Choroid plexus epithelial cell (primary cell): ENCODE measurements at regions not wholly inside any gene's neighbourhood (a gene's known extent, or its start where the extent isn't known, plus 50 kb on each side); places are given as distances from the start of the nearest gene placed in this dataset.
"Not testable (repeated sequence)": the region's sequence is repeated elsewhere in the genome, so short reads cannot be mapped to it uniquely, and the experiment has no call there.

Experiments
- DNase-seq: peaks from one replicate; pipeline ENCODE4 v3.0.0-alpha.2; 2010; ENCODE audit warnings: low read depth
- H3K4me3 ChIP-seq: 2 replicates; pipeline ENCODE4 v1.5.1; 2011; ENCODE audit warnings: low read depth, mild to moderate bottlenecking, control low read depth, low read length, moderate library complexity
- TF ChIP-seq, protein P1 (sequence below): conservative IDR thresholded peaks from 2 replicates; pipeline ENCODE4 v1.5.1; 2011; ENCODE audit warnings: low read depth, mild to moderate bottlenecking, control low read depth, inconsistent platforms, low read length, moderate library complexity

DNA sequence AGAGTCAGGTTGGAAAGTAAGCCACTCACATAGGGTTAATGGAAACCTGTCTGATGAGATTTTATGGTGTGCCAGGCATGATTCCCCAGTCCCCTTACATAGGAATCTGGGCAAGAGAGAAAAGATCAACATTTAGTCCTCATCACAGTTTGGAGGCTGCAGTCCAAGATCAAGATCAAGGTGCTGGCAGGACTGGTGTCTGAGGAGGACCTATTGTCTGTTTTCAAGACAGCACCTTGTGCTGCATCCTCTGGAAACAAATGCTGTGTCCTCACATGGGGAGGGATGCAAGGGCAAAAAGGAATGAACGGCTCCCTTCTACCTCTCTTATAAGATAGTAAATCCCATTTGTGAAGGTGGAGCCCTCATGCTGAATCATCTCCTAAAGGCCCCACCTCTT, 244.8 kb upstream of the GALNT17 start:
- no peak overlapping the region for H3K4me3 ChIP-seq
- no peak for DNase-seq
- TF ChIP-seq, protein P1, sequence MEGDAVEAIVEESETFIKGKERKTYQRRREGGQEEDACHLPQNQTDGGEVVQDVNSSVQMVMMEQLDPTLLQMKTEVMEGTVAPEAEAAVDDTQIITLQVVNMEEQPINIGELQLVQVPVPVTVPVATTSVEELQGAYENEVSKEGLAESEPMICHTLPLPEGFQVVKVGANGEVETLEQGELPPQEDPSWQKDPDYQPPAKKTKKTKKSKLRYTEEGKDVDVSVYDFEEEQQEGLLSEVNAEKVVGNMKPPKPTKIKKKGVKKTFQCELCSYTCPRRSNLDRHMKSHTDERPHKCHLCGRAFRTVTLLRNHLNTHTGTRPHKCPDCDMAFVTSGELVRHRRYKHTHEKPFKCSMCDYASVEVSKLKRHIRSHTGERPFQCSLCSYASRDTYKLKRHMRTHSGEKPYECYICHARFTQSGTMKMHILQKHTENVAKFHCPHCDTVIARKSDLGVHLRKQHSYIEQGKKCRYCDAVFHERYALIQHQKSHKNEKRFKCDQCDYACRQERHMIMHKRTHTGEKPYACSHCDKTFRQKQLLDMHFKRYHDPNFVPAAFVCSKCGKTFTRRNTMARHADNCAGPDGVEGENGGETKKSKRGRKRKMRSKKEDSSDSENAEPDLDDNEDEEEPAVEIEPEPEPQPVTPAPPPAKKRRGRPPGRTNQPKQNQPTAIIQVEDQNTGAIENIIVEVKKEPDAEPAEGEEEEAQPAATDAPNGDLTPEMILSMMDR = no peak

DNA sequence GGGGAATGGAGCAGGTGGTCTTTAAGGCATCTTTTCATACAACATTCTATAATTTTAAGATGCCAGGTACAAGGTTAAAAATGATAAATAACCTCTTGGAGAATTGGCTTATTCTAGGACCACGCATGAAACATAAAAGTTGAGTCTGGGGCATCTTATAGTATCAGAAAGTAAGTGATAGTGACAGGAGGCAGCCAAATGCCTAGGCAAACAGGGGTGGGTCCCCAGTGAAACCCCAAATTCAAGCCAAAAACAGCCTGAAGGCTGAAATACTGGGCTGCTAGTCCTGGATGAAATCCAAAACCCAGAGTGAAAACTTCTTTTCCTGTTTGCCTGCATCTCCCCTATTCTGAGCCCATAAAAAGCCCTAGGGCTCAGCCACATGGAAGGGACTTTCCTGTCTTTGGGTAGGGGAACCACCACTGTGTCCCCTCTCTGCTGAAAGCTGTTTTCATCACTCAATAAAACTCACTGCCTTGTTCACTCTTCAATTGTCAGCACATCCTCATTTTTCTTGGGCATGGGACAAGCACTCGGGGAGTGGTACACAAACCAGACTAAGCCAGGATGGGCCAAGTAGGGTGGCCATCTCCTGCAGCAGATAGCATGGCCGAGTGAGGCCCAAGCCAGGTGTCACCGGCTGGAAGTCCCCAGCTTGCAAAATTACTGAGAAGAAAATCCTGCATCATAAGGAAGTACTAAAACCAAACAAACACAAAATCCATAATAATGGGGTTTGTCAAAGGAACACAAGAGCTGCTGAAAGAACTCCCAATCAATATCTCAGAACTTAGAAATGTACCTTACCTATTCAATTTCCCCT, 241.6 kb upstream of the GALNT17 start:
- H3K4me3 ChIP-seq = no peak overlapping the region
- DNase-seq = no peak
- TF ChIP-seq, protein P1 = no peak

DNA sequence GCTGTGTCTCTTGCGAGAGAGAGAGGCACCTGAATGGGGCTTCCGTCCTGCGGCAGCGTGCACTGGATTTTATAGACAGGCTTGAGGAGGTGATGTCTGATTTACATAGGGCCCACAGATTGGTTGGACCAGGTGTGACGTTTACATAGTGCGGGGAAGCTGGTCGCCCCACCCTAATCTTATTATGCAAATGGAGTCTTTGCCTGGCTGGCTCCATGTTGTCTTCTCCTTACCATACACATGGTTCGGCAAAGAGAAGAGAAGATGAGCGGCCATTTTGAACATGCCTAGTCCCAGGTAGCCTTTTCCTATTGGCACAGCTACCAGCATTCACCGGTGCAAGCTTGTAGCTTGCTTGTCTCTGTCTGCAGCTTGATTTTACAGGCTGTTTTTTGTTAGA, 238.5 kb upstream of the GALNT17 start:
- no peak for DNase-seq
- TF ChIP-seq, protein P1 = no peak
- H3K4me3 ChIP-seq = no peak overlapping the region

DNA sequence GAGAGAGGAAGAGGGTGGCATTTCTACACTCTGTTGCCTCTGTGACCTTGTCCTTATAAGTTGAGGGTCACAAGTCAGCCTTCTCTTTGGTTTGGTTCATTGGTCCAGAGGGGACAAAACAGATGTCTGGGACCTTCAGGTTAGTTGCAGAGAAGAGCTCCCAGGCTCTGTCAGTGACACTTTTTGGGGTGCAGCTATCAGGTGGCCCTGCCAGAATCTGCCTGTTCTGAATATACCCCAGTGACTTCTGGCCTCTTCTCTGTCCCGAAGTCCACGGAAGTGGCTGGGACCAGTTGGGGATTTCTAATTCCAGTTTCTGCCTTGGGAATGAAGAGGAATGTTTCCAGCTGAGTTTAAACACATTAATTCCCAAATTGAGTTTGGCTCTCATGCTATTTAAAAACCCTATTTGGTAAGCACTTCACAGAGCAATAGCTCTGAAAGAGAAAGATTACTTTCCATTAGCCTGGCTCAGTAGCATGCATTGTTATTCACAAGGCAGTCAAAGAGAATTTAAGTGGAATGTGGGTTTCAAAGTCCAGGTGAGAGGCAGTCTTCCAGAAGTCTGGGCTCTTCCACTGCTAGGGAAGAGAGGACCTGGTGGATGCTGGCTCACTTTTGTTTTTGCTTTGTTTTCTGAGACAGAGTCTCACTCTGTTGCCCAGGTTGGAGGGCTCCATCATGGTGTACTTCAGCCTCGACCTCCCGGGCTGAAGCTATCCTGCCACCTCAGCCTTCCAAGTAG, 237.8 kb upstream of the GALNT17 start:
- DNase-seq = no peak
- no peak overlapping the region for H3K4me3 ChIP-seq
- TF ChIP-seq, protein P1 = no peak

DNA sequence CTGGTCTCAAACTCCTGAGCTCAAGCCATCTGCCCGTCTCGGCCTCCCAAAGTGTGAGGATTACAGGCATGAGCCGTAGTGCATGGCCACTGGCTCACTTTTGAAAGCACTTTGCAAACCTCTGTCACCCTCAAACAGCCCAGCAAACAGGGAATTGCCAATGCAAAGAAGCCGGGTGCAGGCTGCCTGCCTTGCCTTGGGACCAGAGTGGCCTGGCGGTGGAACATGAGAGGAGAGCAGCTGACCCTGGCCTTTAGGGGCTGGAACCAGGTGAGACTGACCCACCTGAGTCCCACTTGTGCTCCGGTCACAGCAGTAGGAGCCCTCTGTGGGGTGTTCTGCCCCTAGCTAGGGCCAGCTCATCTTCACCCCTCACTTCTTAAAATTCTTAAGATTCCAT, 237.1 kb upstream of the GALNT17 start:
- H3K4me3 ChIP-seq = no peak overlapping the region
- no peak for DNase-seq
- TF ChIP-seq, protein P1 = no peak

DNA sequence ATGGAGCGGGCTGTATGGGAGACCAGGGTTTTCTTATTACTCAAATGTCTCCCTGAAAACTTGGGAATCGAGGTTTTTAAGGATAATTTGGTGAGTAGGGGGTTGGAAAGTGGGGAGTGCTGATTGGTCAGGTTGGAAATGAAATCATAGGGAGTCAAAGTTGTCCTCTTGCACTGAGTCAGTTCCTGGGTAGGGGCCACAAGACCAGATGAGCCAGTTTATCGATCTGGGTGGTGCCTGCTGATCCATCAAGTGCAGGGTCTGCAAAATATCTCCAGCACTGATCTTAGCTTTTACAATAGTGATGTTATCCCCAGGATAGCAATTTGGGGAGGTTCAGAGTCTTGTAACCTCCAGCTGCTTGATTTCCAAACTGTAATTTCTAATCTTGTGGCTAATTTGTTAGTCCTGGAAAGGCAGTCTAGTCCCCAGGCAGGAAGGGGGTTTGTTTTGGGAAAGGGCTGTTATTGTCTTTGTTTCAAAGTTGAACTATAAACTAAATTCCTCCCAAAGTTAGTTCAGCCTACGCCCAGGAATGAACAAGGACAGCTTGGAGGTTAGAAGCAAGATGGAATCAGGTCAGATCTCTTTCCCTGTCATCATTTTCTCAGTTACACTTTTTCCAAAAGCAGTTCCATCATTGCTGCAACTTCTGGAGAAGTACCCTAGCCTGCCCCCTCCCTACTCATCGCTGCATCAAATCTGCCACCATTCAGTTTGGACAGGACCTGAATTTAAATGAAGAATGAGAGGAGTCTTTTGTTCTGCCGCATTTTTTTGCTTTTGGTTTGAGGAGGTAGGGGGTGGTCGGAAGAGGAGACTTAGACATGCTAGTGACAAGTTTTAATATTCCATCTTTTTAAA, 236.4 kb upstream of the GALNT17 start:
- not testable (repeated sequence) for H3K4me3 ChIP-seq, DNase-seq
